Panc1 (cell line): ENCODE measurements at regions not wholly inside any gene's neighbourhood (a gene's known extent, or its start where the extent isn't known, plus 50 kb on each side); places are given as distances from the start of the nearest gene placed in this dataset.

Experiments
- CTCF ChIP-seq: fragments of 450-650 bp; IDR thresholded peaks from 2 replicates; pipeline ENCODE4 v1.5.1; 2017; ENCODE audit warnings: mild to moderate bottlenecking
- REST ChIP-seq, 2 experiments: IDR thresholded peaks; 2 replicates each; pipeline ENCODE4 v1.6.1; 2011 to 2012; ENCODE audit warnings: low read depth in 2 of 2, control low read depth in 1 of 2, low read length in 1 of 2, mild to moderate bottlenecking in 1 of 2, moderate library complexity in 1 of 2; ENCODE audit not compliant: insufficient read depth in 1 of 2
- SIN3A ChIP-seq: IDR thresholded peaks from 2 replicates; pipeline ENCODE4 v1.6.1; 2012; ENCODE audit warnings: low read depth, mild to moderate bottlenecking, low read length, moderate library complexity, borderline replicate concordance; ENCODE audit not compliant: insufficient read depth

- 0 out of 2 replicates have a peak, but pooled peaks have one; percentile 8 for TF ChIP-seq CTCF
- TF ChIP-seq REST (IDR thresholded peaks at IDR 0.05; ENCODE audit: insufficient read depth in 1 of 2, low read depth in 2 of 2, low read length in 1 of 2), result no peak
- no peak for TF ChIP-seq SIN3A
Observed at GRCh38 chr3:158912621-158913020, 110.8 kb downstream of the MFSD1 start.
